GM19438 (cell line): ENCODE measurements at regions not wholly inside any gene's neighbourhood (a gene's known extent, or its start where the extent isn't known, plus 50 kb on each side); places are given as distances from the start of the nearest gene placed in this dataset.

Experiments
- ATAC-seq: cut with Tn5 transposase; IDR thresholded peaks from one replicate; pipeline ENCODE4 v1.9.1; 2021; ENCODE audit warnings: low read depth; ENCODE audit not compliant: unreplicated experiment

DNA sequence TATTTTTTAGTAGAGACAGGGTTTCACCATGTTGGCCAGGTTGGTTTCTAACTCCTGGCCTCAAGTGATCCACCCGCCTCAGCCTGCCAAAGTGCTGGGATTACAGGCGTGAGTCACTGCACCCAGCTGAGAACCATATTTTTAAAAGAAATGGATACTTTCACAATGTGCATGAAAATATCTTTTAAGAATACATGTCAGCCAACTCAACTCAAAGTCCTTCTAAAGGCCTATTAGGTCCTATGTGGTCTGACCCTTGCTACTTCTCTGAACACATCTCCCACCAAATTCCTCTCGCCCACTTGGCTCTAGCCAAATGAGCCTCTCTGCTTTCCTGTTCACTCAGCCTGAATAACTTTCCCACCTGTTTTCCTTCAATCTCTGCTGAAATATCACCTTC is 119.6 kb downstream of the MTX2 start:
- no peak for ATAC-seq

DNA sequence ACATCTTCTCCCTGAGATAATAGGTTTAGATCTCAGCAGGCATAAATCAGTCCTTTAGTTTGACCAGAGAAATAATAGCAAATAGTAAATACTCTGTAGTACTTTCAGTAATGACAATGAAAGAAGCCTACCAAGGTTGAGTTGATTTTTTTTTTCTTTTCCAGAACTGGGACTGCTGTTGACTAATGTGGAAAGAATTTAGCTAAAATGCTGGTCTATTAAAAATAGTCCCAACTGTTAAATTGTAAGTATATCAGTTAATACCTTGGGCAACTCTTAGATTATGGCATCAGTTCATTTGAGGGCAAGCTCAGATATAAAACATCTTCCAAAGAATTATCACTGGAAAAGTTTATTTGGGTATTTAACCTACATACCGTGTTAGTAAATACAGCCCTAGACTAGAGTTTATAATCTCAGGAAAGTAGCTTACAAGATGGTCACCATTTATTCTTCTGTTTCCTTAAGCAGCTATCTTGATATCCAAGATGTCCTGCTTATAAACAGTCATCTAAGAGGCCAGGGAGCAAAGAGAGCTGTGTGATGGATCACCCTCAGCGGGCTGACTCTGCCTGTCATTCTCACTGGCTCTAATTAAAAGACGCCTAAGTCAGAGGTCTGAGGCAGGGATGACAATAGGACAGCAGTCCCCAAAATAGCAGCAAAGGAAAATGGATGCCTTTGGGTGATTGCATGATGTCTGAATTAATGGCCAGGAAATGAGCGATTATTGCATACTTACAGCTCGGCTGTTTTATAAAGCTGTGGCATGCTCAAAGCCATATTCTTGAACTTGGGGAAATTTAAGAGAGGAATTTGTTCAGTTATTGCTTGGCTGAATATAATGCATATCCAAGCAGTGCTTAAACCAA is 121.3 kb downstream of the MTX2 start:
- ATAC-seq = no peak

DNA sequence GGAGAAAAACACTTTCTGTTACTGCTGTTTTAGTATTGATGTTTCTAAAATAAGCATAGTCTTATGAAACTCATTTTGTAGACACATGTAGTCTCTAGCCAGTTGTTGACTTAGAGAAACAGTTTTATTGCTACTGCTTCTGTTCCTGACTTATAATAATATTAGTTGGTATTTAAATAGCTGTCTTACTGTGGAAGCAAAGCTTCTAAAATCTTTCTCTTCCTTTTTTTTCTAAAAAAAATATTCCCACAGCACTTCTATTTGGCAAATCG is 121.8 kb downstream of the MTX2 start:
- no peak for ATAC-seq

DNA sequence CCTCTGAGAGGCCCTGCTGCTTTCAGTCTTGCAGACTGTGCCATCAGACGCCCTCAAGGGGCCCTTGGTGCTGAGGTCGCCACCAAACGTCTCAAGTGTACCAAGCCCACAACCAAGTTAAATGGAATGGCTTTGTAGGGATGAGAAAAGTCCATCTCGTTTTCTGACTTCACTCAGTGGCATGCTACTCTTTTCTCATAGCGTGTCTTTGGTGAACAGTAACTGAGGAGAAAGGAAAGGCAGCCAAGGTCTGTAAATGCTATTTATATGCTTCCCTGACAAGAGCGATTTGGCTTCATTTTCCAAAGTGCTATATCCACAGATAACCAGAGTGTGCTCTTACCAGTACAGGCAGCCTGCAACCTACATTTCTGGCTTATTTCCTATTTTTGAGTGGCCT is 123.0 kb downstream of the MTX2 start:
- no peak for ATAC-seq

DNA sequence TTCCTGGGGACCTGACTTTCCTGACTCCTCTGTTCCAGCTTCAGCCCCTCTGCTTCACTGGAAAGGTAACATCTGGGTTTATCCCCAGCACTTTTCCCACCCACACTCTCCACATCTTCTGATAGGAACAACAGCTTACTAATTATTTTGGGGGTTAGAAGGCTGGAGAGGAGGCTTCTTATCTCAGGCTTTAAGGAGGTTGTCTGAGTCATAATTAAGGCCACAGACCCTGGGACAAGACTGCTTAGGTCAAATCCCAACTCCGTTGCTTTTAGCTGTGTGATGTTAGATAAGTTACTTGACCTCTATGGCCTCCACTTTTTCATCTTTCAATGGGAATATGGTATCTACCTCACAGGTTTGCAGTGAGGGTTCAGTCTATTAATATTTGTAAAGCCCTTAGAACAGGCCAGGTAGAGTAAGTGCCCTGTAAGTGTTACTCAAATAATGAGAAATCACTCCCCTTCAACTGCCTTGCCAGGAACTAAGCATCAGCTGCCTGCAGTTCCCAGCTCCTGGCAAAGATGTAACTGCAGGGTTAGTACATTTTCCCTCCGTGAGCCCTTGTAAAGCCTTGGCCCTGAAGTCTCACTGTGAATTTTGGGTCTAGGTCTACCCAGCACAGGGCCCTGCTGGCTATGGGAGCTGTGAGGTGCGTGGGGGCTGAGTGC is 123.6 kb downstream of the MTX2 start:
- no peak for ATAC-seq

DNA sequence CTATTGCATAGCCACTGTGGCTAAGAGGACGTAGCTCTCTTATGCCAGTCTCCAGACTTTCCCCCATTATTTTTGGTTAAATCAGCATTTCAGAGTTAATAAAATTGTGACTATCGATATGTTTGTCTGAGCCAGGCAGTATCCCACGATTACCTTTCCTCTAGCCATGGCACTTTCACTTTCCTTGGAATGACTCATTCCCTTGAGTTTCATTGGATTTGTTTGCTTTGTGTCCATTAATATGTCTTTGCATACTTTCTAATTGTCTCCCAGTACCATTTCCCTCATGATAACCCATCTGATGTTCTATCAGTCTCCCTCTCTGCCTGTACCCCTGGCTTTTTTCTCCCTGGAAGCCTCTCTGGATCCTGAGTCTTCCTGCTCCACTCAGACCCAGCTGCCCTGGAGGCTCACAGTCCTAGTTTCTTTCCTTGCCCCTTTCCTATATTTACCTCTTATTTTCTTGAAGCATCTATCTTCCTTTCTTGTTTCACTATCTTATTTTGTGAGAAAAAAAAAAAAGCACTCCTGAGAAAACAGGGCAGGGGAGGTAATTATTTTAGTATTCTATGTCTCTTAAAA is 126.1 kb downstream of the MTX2 start:
- no peak for ATAC-seq

DNA sequence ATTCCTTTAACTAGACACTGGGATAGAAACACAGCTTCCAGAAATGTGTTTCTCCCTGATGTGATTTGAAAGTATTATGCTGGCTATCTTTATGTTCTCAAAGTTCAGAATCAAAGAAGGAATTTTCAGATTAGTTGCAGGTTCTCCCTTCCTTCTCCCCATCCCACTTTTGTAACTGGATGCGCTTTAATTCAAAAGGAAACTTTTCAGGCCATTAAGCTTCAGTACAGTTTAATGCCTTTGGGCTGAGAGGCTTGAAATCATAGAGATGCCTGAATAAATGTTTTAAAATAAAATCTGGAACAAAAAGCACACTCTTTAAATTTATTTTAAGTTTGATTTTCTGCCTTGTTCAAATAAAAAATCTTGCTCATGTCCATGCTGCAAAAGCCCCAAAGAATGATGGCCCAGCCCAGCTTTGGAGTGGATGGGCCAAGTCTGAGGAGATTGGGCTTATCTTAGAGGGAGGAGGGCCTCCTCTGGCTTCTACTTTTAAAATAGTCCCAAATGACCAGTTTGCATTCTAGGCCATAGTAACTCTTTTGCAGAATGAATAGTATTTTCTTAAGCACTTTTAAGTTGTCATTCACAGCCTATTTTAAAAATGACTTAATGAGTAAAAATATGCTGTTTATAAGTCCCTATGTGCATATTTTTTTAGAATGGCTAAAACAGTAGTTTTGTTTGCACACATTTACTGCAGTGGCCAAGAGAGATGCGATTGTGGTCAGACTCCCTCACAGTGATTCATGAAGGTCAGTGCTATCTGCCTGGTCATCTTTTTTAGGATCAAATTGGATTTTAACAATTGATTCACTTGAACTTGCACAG is 129.2 kb downstream of the MTX2 start:
- ATAC-seq = no peak

DNA sequence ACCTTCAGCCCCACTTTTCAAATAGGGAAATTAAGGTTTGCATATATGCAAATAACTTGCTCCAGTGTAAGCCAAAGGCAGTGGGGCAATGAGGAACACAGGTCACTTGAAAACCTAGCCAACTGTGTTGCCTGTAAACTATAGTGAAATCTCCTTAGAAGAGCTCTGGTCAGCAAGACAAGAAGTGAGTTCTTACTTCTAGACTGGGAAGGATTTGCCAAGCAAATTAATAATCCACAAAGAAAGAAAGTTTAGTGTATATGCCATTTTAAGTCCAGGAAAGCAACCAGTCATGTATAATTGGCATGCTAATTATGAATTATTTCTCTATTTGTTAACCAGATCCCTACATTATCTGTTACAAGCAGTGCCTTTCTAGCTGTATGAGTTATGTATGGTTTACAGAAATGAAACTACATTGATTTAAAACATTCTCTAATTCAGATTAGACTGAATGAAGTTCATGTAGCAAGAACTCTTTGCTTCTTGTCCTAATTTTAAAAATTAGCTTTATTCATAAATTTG is 129.9 kb downstream of the MTX2 start:
- ATAC-seq = no peak

DNA sequence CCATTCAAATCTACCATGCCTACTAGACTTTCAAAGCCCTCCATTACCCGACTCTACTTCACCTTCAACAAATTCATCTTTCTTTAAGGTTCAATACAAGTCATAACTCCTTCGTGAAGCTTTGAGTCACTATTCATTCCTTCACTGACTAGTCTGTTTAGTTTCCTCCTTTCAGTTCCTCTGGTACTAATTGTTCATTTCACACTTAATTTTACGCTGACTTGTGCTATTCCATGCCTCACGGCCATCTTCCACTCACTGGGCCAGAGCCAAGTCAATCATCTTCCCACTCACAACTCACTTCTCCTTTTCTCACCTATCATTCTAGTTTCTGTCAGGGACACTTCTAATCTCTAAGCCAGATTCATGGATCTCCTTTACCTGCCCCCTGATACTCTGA is 136.2 kb downstream of the MTX2 start:
- no peak for ATAC-seq

DNA sequence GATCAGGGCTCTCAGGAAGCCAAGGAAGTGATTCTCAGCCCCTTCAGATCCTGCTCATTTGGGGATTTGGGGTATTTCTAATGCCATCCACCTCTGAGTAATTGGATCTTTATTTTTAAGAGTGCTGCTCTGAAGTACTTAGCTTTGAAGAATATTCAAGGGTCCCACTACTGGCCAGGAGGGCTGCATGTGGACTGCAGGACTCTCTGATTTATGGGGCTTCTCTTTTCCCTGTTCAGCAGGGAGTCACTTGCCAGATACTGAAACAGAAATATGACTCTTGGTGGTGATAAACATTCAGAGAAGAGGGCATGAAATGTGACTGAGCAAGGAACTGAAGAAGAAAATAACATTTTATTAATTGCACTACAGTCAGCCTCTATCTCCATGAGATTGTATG is 138.5 kb downstream of the MTX2 start:
- ATAC-seq = no peak

DNA sequence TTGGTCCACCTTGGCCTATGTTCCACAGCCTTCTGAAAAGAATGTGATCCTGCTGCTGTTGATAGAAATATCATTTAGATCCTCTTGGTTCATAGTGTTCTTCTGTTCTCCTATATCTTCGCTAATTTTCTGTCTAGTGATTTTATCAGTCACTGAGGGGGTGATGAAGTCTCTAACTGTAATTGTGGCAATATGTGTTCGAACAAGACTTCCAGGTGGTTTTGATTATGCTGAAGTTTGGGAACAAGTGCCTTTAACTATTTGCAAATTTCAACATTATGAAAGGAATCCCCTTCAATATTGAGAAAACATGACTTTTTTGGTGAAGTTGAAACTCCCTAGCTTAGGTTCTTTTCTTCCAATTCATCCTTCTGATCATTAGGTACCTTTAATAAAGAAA is 140.4 kb downstream of the MTX2 start:
- ATAC-seq = no peak

DNA sequence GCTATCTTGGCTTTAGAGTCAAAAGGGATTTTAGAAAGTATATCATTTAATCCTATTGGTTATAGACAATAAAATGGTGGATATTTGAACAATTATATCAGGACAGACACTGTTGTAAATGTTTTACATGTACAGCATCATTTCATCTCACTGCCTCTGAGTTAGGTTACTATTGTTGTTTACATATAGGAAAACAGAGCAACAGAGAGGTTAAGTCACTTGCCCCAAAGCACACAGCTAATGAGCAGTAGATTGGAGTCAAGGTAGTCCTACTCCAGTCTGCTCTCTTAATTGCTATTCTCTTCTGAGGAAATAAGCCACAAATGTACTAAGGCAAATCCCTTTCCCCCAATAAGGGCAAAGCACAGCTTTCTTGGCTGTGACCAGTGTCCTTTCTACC is 142.9 kb downstream of the MTX2 start:
- ATAC-seq = no peak

DNA sequence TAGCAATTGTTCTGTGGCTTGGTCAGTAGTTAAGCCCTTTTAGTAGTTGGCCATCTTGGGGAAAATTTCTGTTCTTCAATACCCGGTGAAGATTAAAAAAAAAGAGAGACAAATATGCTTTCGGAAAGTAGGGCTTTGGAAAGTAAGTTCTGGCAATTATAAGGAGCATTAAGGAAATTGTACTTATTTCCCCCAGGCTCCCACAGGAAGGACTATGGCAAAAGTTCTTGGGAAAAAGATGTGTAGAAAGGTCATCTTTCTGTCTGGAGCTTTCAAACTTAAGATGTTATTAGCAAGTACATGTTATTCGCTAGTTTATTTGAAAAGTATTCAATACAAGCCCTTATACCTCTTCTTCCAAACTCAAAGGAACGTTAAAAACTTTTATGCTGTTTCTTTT is 144.5 kb downstream of the MTX2 start:
- no peak for ATAC-seq

DNA sequence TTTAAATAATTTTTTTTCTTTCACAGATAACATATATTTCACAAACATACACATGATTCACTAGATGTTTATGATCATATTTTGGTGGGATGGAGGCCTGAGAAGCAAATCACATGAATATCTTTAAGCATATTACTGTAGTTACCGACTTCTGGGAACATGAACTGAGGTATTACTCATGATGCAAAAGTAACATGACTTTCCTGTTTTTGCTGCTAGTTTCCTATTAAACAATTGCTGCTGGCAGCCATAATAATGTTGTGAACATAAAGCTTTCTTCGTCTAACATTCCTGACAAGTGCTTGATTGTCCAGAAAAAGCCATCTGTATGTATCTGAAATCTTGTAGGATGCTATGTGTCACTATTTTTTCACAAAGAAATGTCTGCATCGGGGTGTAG is 145.4 kb downstream of the MTX2 start:
- no peak for ATAC-seq

DNA sequence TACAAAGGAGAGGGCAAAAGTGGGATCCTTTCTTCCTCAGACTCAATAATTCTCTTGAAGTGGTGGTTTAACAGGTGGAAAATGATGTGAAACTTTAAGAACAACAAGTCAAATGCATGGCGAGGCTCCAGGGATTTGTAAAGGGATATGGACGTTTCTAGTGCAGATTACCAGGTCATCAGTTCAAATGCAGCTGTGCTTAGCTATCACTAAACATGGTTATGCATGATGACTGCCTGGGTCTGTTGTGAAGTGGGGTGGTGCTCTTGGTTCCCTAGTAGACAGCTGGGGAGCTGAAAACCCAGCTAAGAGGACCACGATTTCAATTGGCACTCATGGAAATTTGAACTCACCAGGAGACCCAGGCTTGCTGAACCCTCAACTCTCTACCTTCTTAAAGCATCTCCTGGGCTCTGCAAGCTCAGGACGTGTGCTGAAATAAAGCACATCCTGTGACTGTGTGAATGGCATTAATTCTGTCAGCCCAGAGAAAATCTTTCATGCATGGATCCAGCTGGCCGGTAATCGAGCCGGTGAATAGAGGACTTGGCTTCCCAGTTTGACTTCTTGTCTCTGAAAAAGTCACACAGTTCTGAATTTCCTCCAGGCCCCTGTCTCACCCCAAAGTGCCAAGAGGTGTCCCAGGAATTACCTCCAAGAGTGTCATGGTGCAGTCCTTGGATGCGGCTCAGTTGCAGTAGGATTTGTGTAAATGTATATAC is 146.1 kb downstream of the MTX2 start:
- ATAC-seq = no peak

DNA sequence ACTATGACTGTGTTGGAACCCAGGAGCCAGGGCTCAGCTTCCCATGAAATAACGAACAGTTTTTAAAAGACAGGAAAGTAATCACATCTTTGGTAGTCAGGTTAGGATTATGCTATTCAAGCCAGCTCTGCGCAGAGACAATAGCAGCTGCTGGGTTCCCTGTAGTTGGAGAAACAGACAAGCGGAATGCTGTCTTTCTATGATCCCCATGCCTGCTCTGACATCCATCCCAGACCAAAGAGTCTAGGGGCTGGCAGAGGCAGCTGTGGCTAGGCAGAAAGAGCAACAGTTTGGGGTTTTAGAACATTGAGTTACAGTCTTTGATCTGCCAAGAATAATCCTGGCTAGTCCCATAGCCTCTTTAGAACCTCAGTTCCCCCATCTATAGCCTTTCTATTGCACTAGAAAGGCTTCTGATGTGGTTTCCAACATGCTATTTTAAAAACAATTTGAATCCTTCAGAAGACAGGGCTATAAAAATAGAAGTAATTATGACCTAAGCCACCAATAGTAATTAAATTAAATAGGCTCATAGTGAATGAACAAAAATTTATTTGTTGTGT is 146.8 kb downstream of the MTX2 start:
- ATAC-seq = no peak

DNA sequence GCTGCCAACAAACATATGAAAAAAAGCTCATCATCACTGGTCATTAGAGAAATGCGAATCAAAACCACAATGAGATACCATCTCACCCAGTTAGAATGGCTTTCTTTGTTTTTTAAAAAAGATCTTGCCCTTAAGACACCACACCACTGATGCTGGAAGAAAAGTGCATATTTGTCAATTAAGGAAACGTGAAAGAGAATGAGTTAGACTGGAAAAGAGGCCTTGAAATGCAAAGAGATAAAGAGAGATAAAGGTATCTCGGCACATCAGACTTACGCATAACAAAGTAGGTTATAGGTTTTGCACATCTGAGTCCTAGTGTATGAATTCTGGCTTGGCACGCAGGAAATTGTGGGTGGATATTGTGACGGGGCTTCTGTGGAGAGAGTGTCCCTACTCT is 149.5 kb downstream of the MTX2 start:
- no peak for ATAC-seq

DNA sequence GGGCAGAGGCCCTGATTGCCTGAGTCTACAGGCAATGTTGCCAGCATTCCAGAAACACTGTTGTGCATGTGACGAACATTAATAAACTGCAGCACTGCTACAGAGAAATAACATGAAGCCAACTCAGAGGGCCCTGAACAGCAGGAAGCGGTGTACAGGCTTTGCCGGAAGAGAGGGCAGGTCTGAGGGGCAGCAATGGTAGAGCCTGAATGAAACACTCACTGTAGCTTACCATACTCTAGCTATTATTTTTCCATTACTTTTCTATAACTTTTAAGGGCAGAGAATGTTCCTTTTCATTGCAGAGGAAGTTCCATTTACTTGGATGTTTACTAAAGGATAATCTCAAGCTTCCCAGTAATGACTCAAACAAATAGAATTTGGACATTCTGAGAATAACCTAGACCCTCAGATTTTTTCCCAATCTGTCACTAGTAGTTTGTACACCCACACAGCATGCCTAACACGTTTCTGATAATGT is 150.4 kb downstream of the MTX2 start:
- ATAC-seq = no peak

DNA sequence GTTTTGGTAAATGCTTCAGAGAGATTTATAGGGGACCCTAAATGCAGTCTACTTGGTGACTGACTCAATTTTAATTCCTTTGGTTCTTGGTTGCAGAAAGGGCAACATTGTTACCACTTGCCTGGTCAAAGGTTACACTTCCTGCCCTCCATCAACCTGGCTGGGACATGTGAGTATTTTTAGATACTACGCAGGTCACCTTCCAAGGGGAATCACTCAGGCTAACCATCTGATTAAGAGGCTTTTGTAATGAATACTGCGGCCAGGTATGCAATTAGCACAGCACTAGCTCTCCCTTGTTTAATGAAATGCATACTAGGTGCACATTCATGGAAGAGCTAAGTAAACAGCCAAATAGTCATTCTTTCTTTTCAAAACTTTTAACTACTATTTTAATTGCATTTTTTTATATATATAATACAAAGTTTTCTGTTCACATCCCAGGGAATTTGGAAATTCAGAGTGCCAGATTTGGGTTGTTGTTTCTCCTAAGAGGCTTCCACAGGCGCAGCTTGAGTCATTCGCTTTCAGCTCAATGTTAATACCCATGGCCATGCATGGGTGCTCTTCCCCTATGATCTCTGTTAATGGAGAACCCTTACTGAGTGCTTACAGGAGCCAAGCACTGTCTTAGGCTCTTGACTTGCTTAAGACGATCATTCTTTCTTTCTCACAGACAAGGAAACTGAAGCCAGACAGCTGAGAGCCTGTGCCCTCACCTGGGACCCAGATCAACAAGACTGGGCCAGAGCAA is 152.2 kb downstream of the MTX2 start:
- ATAC-seq = no peak
